GM23248 (cell line): ENCODE measurements at regions not wholly inside any gene's neighbourhood (a gene's known extent, or its start where the extent isn't known, plus 50 kb on each side); places are given as distances from the start of the nearest gene placed in this dataset.
A peak's percentile ranks its signal among the peaks of the same experiment; 100 is the strongest.

Experiments used
- DNase-seq: peaks from one replicate; pipeline ENCODE4 v3.0.0-alpha.2; 2015
- H2AFZ ChIP-seq: fragments of 200-600 bp; sonication (generic); 2 replicates; pipeline ENCODE4 v1.6.1; 2016; ENCODE audit warnings: antibody characterized with exemption
- H3F3A ChIP-seq: fragments of 200-600 bp; sonication (generic); 2 replicates; pipeline ENCODE4 v1.6.1; 2016; ENCODE audit warnings: mild to moderate bottlenecking, antibody characterized with exemption, mixed run types; ENCODE audit not compliant: insufficient read depth
- H3K27ac ChIP-seq: fragments of 200-600 bp; sonication (generic); 2 replicates; pipeline ENCODE4 v1.5.1; 2016; ENCODE audit warnings: mild to moderate bottlenecking
- H3K27me3 ChIP-seq: fragments of 200-600 bp; sonication (generic); replicated peaks from 2 replicates; pipeline ENCODE4 v1.6.1; 2016; ENCODE audit warnings: mild to moderate bottlenecking; ENCODE audit not compliant: insufficient read depth
- H3K36me3 ChIP-seq: fragments of 200-600 bp; sonication (generic); 2 replicates; pipeline ENCODE4 v1.6.1; 2016; ENCODE audit warnings: low read depth, mild to moderate bottlenecking
- H3K4me1 ChIP-seq: fragments of 200-600 bp; sonication (generic); 2 replicates; pipeline ENCODE4 v1.6.1; 2016; ENCODE audit warnings: mild to moderate bottlenecking; ENCODE audit not compliant: insufficient read depth
- H3K4me2 ChIP-seq: fragments of 200-600 bp; sonication (generic); one replicate; pipeline ENCODE4 v1.6.1; 2016; ENCODE audit warnings: mild to moderate bottlenecking; ENCODE audit not compliant: unreplicated experiment
- H3K4me3 ChIP-seq: fragments of 200-600 bp; sonication (generic); 2 replicates; pipeline ENCODE4 v1.5.1; 2016; ENCODE audit warnings: mild to moderate bottlenecking
- H3K79me2 ChIP-seq: fragments of 200-600 bp; sonication (generic); 2 replicates; pipeline ENCODE4 v1.6.1; 2016; ENCODE audit warnings: mild to moderate bottlenecking; ENCODE audit not compliant: insufficient read depth
- H3K9ac ChIP-seq: fragments of 200-600 bp; sonication (generic); 2 replicates; pipeline ENCODE4 v1.6.1; 2016; ENCODE audit warnings: mild to moderate bottlenecking
- H3K9me2 ChIP-seq: fragments of 200-600 bp; sonication (generic); 2 replicates; pipeline ENCODE4 v1.6.1; 2016; ENCODE audit warnings: mixed run types, mild to moderate bottlenecking, moderate library complexity; ENCODE audit not compliant: insufficient read depth
- H3K9me3 ChIP-seq: fragments of 200-600 bp; sonication (generic); one replicate; pipeline ENCODE4 v1.6.1; 2017; ENCODE audit warnings: low read depth
- H4K20me1 ChIP-seq: fragments of 200-600 bp; sonication (generic); 2 replicates; pipeline ENCODE4 v1.6.0; 2016; ENCODE audit not compliant: insufficient read depth
- EZH2 ChIP-seq: fragments of 200-600 bp; sonication (generic); IDR thresholded peaks from 2 replicates; pipeline ENCODE4 v1.6.1; 2018; ENCODE audit warnings: antibody characterized with exemption, mild to moderate bottlenecking; ENCODE audit not compliant: insufficient read depth, poor library complexity, severe bottlenecking
- EZH2phosphoT487 ChIP-seq: fragments of 200-600 bp; sonication (generic); IDR thresholded peaks from 2 replicates; pipeline ENCODE4 v1.6.1; 2018; ENCODE audit warnings: antibody characterized with exemption, moderate library complexity, mild to moderate bottlenecking, low read depth; ENCODE audit not compliant: insufficient read depth
- WGBS, 2 experiments: methylation state at CpG; one replicate each; pipeline ENCODE4 v1.1.6; 2015 to 2017; ENCODE audit warnings: low lambda C conversion rate in 2 of 2, low coverage in 1 of 2; ENCODE audit errors: missing lambda C conversion rate in 2 of 2; 5-methylcytosine and 5-hydroxymethylcytosine counted together
- in situ Hi-C: fragments of 300-500 bp; cut with MboI; formaldehyde crosslinking; loops from 2 replicates; pipeline ENCODE4 v1.15.0; 2020

- in situ Hi-C loops: no loop called here
- no peaks in the 10 kb centered on the region for H3K9me3 ChIP-seq
- peak overlapping the region; percentile 30; the same call in 1 of the 2 replicates for H2AFZ ChIP-seq
- H3K27ac ChIP-seq: peak overlapping the region; percentile 84
- 40 to 43% methylated on average over 4 of the region's 4 CpGs for WGBS, 2 experiments
- H3F3A ChIP-seq: peaks cover 46% of the 10 kb centered on the region
- peak overlapping the region; percentile 47 for H3K9ac ChIP-seq
- H3K4me3 ChIP-seq: peak overlapping the region; percentile 33
- H3K27me3 ChIP-seq: no peaks in the 10 kb centered on the region
- no peaks in the 10 kb centered on the region; the same call in 1 of the 2 replicates for H3K36me3 ChIP-seq
- no peaks in the 10 kb centered on the region for H4K20me1 ChIP-seq
- peak overlapping the region; percentile 63 for H3K4me2 ChIP-seq
- peaks cover 50% of the 10 kb centered on the region for H3K4me1 ChIP-seq
- TF ChIP-seq EZH2 (no peak), EZH2phosphoT487 (no peak)
- DNase-seq: peak; percentile 92
- H3K79me2 ChIP-seq: no peaks in the 10 kb centered on the region
- H3K9me2 ChIP-seq: no peaks in the 10 kb centered on the region
These were observed 662.2 kb upstream of the ZNF608 start for GRCh38 chr5:125408448-125409233.

- H3K79me2 ChIP-seq: no peaks in the 10 kb centered on the region
- peaks cover 50% of the 10 kb centered on the region for H3K4me1 ChIP-seq
- TF ChIP-seq EZH2: no peak
- no peak for TF ChIP-seq EZH2phosphoT487
- H3F3A ChIP-seq: peaks cover 46% of the 10 kb centered on the region
- DNase-seq: peak; percentile 54
- H3K9me2 ChIP-seq: no peaks in the 10 kb centered on the region
- peak overlapping the region; percentile 63 for H3K4me2 ChIP-seq
- no peaks in the 10 kb centered on the region for H3K27me3 ChIP-seq
- no peaks in the 10 kb centered on the region; the same call in 1 of the 2 replicates for H3K36me3 ChIP-seq
- peak overlapping the region; percentile 33 for H3K4me3 ChIP-seq
- H4K20me1 ChIP-seq: no peaks in the 10 kb centered on the region
- WGBS, 2 experiments: 43 to 45% methylated on average over 8 of the region's 8 CpGs
- no peaks in the 10 kb centered on the region for H3K9me3 ChIP-seq
- H2AFZ ChIP-seq: peak overlapping the region; percentile 30; the same call in 1 of the 2 replicates
- peak overlapping the region; percentile 84 for H3K27ac ChIP-seq
- in situ Hi-C loops: no loop called here
- H3K9ac ChIP-seq: peak overlapping the region; percentile 47
These were observed 662.9 kb upstream of the ZNF608 start for GRCh38 chr5:125409234-125409860.

GRCh38 chr5:125409861-125410536 is 663.6 kb upstream of the ZNF608 start:
- H3K27me3 ChIP-seq: no peaks in the 10 kb centered on the region
- H3K4me2 ChIP-seq: peak overlapping the region; percentile 76
- no peak for TF ChIP-seq EZH2phosphoT487
- TF ChIP-seq EZH2: no peak
- peak overlapping the region; percentile 58 for H3K27ac ChIP-seq
- no peak overlapping the region for H3K9ac ChIP-seq
- 67 to 68% methylated on average over 10 of the region's 10 CpGs for WGBS, 2 experiments
- no peaks in the 10 kb centered on the region for H4K20me1 ChIP-seq
- no peaks in the 10 kb centered on the region for H3K79me2 ChIP-seq
- H3K36me3 ChIP-seq: no peaks in the 10 kb centered on the region; the same call in 1 of the 2 replicates
- H3K9me2 ChIP-seq: no peaks in the 10 kb centered on the region
- DNase-seq: peak; percentile 6
- in situ Hi-C loops: no loop called here
- H3K9me3 ChIP-seq: no peaks in the 10 kb centered on the region
- H2AFZ ChIP-seq: no peak overlapping the region
- H3K4me1 ChIP-seq: peaks cover 50% of the 10 kb centered on the region
- peaks cover 46% of the 10 kb centered on the region for H3F3A ChIP-seq
- H3K4me3 ChIP-seq: no peak overlapping the region

- no peaks in the 10 kb centered on the region for H3K9me2 ChIP-seq
- DNase-seq: peak; percentile 83
- H3K4me3 ChIP-seq: peak overlapping the region; percentile 55
- no peaks in the 10 kb centered on the region for H4K20me1 ChIP-seq
- H3K27ac ChIP-seq: peak overlapping the region; percentile 58
- H3K27me3 ChIP-seq: no peaks in the 10 kb centered on the region
- no peaks in the 10 kb centered on the region for H3K79me2 ChIP-seq
- TF ChIP-seq EZH2phosphoT487 (no peak), EZH2 (no peak)
- peak overlapping the region; percentile 76 for H3K4me2 ChIP-seq
- no peaks in the 10 kb centered on the region for H3K9me3 ChIP-seq
- in situ Hi-C loops: no loop called here
- peaks cover 46% of the 10 kb centered on the region for H3F3A ChIP-seq
- WGBS, 2 experiments: 1 to 3% methylated on average over 2 of the region's 2 CpGs
- H3K36me3 ChIP-seq: no peaks in the 10 kb centered on the region; the same call in 1 of the 2 replicates
- no peak overlapping the region; the same call in 1 of the 2 replicates for H2AFZ ChIP-seq
- peak overlapping the region; percentile 21; the same call in 1 of the 2 replicates for H3K9ac ChIP-seq
- peaks cover 50% of the 10 kb centered on the region for H3K4me1 ChIP-seq
These were observed 664.2 kb upstream of the ZNF608 start for GRCh38 chr5:125410537-125411070.
